ENCODE measurements at regions not wholly inside any gene's neighbourhood (a gene's known extent, or its start where the extent isn't known, plus 50 kb on each side); places are given as distances from the start of the nearest gene placed in this dataset.

DNA sequence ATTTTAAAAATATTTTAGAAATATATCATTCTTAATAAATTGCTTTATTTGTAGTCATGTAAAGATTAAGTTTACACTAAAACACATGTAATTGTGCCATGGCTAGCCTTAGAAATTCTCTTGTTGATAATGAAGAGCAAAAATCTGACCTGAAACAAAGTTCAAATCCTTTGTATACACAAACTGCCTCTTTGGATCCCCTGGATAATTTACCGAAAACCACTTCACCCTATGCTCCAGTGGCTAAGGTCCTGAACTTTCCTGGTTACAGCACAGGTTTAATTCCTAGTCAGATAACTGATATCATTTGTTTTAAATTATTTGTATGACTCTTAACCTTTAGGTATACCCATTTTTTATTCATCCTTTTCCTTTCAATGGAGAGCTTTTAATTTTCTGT is 1093.2 kb upstream of the ADGRL4 start:
- no peaks in the 10 kb centered on the region for H3K36me3 ChIP-seq
- no peak for TF ChIP-seq POLR2A (IDR thresholded peaks at IDR 0.05)
- TF ChIP-seq, protein P1, sequence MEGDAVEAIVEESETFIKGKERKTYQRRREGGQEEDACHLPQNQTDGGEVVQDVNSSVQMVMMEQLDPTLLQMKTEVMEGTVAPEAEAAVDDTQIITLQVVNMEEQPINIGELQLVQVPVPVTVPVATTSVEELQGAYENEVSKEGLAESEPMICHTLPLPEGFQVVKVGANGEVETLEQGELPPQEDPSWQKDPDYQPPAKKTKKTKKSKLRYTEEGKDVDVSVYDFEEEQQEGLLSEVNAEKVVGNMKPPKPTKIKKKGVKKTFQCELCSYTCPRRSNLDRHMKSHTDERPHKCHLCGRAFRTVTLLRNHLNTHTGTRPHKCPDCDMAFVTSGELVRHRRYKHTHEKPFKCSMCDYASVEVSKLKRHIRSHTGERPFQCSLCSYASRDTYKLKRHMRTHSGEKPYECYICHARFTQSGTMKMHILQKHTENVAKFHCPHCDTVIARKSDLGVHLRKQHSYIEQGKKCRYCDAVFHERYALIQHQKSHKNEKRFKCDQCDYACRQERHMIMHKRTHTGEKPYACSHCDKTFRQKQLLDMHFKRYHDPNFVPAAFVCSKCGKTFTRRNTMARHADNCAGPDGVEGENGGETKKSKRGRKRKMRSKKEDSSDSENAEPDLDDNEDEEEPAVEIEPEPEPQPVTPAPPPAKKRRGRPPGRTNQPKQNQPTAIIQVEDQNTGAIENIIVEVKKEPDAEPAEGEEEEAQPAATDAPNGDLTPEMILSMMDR (IDR thresholded peaks at IDR 0.05) = no peak
- H3K27me3 ChIP-seq = no peaks in the 10 kb centered on the region
- H3K4me1 ChIP-seq = no peaks in the 10 kb centered on the region
- DNase-seq = no peak
- H3K27ac ChIP-seq = no peak overlapping the region
- H3K9me3 ChIP-seq = peaks cover 0 to 8% (median 0%) of the 10 kb centered on the region in 4 donors
- H3K4me3 ChIP-seq = no peak overlapping the region

DNA sequence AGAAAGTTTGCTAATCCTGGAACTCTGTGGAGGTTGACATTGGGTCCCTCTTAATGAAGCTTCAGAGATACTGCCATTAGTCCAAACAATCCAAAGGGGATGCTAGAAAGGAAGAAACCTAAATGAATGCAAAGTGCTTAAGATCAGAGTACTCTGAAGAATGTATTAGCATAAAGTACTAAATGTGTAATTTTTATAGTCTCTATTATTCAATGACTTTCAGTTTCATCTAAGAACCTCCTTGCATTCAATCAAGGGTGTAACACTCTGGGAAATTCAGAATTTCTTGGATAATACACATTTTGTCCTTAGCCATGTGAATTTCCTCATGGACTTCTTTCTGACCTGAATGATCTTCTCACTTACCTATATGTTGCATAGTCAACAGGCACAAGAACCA is 1078.5 kb upstream of the ADGRL4 start:
- Histone ChIP-seq H3K36me3 (no peaks in the 10 kb centered on the region), H3K4me1 (no peaks in the 10 kb centered on the region), H3K9me3 (no peaks in the 10 kb centered on the region), H3K27me3 (no peaks in the 10 kb centered on the region), H3K27ac (no peak overlapping the region), H3K4me3 (no peak overlapping the region)
- no peak for DNase-seq
- TF ChIP-seq, protein P1 (IDR thresholded peaks at IDR 0.05) = no peak
- TF ChIP-seq POLR2A (IDR thresholded peaks at IDR 0.05) = no peak

DNA sequence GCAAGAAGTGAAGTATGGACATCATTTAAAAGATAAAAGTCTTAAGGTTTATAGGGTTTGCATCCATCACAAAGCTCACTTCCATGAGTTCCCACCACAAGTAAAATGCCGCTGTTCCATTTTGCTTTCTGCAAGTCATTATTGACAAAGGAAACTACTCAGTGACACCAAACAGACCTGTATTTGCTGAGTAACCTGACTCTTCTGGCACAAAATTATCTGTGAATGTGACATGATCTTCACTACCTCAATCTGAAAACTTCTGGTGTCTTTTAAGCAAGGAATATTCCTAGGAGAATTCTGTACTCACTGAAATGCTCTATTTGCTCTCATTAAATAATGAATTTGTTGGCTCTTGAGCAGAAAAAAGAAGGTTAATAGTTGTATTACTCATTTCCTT is 1077.4 kb upstream of the ADGRL4 start:
- no peak for TF ChIP-seq POLR2A (IDR thresholded peaks at IDR 0.05)
- TF ChIP-seq, protein P1 (IDR thresholded peaks at IDR 0.05) = no peak
- no peaks in the 10 kb centered on the region for H3K36me3 ChIP-seq
- H3K27me3 ChIP-seq = no peaks in the 10 kb centered on the region
- no peak for DNase-seq
- H3K4me1 ChIP-seq = no peaks in the 10 kb centered on the region
- no peak overlapping the region for H3K4me3 ChIP-seq
- H3K9me3 ChIP-seq = no peaks in the 10 kb centered on the region
- no peak overlapping the region for H3K27ac ChIP-seq

DNA sequence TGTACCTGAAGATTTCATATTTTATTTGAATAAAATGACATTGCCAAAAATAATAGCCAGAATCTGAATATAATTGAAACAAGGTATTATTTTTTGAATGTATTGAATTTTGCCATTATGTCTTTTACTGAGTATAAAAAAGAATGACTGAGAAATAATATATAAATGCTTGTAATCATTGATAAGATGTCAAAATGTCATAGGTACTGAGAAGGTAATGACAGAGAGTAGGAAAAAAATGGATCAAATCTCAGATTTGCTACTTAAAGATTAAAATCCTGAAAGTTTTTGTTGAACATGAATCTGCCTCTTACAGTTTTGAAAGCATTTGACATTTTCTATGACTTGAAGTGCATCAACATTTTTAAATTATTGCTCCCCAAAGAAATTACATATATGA is 1069.9 kb upstream of the ADGRL4 start:
- H3K27me3 ChIP-seq = no peaks in the 10 kb centered on the region
- no peak overlapping the region for H3K4me3 ChIP-seq
- no peaks in the 10 kb centered on the region for H3K4me1 ChIP-seq
- H3K9me3 ChIP-seq = no peaks in the 10 kb centered on the region
- no peak for TF ChIP-seq POLR2A (IDR thresholded peaks at IDR 0.05)
- DNase-seq = no peak
- H3K36me3 ChIP-seq = no peaks in the 10 kb centered on the region
- H3K27ac ChIP-seq = no peak overlapping the region

DNA sequence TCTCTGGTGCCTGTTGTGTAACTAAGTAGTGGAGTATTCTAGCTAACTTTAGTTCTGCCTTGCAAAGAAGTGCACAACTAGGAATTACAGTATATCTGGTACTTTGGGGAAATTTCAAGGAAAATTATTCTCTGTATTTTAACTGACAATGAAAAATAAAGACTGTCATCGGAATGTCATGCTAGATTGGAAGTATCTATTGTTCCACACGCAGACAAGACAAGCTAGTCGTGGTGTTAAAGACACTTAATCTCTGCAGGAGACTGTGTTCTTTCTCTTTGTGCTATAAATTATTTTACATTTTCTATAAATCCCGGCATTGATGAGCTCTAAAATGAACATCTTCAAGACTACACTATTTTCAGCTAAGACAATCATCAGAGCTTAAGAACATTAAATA is 1068.8 kb upstream of the ADGRL4 start:
- TF ChIP-seq, protein P1 (IDR thresholded peaks at IDR 0.05) = no peak
- TF ChIP-seq POLR2A (IDR thresholded peaks at IDR 0.05) = no peak
- no peak for DNase-seq
- Histone ChIP-seq H3K27ac (no peak overlapping the region), H3K27me3 (no peaks in the 10 kb centered on the region), H3K4me1 (no peaks in the 10 kb centered on the region), H3K4me3 (no peak overlapping the region), H3K36me3 (no peaks in the 10 kb centered on the region), H3K9me3 (no peaks in the 10 kb centered on the region)

DNA sequence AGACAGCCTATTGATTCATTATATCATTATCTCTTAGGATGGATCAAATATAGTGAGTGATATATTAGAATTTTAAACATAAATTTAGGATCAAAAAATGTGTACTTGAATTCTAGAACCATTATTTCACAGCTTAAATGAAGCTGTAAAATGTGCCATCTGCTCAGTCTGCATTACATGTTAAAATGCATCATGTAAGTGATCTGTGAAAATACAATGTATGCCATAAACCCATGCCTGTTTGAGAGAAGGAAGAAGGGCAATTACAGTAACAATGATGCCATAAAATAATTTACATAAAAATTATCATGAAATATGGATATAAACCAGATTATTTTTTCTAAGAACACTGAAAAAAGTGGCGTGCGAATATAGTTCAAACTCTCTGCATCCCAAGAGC is 1066.0 kb upstream of the ADGRL4 start:
- no peak for TF ChIP-seq POLR2A (IDR thresholded peaks at IDR 0.05)
- TF ChIP-seq, protein P1 (IDR thresholded peaks at IDR 0.05) = no peak
- no peak for DNase-seq
- no peaks in the 10 kb centered on the region for H3K36me3 ChIP-seq
- H3K27me3 ChIP-seq = no peaks in the 10 kb centered on the region
- H3K4me3 ChIP-seq = no peak overlapping the region
- no peak overlapping the region for H3K27ac ChIP-seq
- no peaks in the 10 kb centered on the region for H3K4me1 ChIP-seq
- H3K9me3 ChIP-seq = no peaks in the 10 kb centered on the region
